GM18502 (cell line): ENCODE measurements at regions not wholly inside any gene's neighbourhood (a gene's known extent, or its start where the extent isn't known, plus 50 kb on each side); places are given as distances from the start of the nearest gene placed in this dataset.

Experiments used
- ATAC-seq: cut with Tn5 transposase; IDR thresholded peaks from one replicate; pipeline ENCODE4 v1.9.1; 2021; ENCODE audit warnings: mild to moderate bottlenecking; ENCODE audit not compliant: unreplicated experiment, poor library complexity

DNA sequence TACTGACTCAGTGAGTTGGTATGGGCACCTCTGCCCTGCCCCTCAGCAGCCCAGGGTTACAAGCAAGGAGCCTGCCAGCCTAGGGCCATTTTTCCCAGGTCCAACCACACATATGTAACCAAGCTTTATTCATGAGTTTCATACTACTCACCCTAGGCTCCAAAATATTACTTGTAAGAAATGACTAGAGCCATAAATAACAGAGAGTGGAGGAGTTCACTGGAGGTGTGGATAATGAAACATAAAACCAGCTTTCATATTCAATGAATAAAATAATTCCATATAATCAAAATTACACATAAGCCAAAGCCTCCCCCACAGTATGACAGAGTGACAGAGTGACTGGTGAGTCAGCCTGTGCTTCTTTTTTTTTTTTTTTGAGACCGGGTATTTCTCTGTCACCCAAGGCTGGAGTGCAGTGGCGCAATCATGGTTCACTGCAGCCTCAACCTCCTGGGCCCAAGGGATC lies 229.8 kb upstream of the SASH1 start:
- ATAC-seq: no peak

DNA sequence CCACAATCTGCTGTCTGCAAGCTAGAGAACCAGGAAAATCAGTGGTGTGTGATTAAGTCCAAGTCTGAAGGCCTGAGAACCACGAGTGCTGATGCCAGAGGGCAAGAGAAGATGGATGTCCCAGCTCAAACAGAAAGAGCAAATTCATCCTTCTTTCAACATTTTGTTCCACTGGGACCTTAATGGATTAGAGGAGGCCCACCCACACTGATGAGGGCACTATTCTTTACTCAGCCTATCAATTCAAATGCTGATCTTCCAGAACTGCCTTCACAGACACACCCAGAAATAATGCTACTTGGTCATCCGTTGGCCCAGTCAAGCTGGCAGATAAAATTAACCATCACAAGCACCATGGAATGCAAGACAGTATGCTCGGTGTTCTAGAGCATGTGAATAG lies 226.6 kb upstream of the SASH1 start:
- ATAC-seq: no peak

DNA sequence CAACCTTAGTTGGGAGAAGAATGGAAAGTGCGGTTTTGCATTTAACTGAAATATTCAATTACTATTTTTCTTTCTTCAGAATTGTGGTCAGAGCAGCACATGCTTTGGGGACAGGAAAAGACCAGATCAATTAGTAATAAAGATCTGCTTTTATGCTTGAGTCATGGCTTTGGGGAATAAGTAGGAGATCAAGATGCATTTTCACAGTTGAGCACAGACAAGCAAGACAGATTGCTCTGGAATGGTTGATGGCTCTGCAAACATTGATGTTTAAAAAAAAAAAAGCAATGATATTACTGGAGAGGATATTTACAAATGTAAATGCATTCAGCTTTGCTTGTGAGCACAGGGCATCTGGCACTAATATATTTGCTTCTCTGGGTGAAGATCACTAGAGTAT lies 224.4 kb upstream of the SASH1 start:
- ATAC-seq: no peak

DNA sequence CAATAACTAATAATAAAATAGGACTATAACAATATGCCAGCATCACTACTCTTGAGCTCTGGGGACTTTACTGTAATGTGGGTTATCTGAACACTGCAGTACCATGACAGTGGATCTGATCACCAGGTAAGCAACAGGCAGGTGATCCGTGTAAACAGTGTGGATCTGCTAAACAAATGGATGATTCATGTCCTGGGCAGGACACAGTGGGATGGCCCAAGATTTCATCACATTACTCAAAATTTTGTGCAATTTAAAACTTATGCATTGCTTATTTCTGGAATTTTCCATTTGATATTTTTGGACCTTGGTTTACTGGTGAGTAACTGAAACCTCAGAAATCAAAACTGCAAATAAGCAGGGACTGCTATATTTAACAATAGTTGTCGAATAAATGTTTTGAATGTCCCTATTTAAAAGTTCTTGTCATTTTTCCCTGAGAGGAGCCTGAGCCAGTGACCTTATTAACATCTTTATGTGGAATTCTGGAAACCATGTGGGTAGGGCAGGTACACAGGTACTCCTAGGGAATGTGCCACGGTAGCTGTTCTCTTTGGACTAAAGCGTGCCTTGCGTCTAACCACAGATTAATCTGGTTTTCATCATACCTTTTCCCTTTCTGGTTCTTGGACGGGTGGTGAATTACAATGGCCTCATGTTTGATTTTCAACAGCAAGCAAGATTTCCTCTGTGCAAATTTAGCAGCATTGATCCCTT lies 214.5 kb upstream of the SASH1 start:
- no peak for ATAC-seq

DNA sequence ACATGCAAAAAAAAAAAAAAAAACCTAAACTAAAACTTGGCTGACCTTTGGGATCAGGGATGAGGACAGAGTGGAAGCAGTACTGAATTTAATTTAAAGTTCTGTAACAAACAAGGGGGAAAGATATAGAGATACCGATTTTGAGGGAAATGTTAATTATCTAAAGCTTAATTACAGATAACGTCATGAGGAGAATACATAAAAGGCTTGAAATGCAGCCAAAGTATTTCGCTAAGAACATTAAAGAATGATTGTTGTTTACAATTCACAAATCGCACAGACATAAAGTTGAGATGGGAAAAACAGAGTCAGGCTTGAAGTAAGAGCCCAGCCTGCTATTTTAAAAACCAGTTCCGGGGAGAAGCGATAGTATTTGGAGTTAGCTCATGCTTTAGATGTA lies 208.0 kb upstream of the SASH1 start:
- ATAC-seq: no peak

DNA sequence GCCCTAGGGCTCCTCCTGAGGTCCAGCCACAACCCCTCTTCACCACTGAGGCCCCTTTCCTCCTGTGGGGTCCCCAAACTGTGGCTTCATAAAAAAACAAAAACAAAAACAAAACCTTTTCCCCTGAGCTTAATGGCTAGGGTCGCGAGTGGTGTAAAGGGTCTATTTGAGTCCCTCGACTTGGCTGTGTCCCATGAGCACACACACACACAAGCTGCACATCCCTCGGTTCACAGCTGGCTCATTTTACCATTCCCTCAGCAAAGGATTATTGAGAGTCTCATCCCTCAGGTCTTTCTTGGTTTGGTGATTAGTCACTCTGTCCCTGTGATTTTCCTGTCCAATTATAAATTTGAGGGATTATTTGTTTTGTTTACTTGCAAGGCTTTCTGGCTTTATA lies 206.1 kb upstream of the SASH1 start:
- no peak for ATAC-seq

DNA sequence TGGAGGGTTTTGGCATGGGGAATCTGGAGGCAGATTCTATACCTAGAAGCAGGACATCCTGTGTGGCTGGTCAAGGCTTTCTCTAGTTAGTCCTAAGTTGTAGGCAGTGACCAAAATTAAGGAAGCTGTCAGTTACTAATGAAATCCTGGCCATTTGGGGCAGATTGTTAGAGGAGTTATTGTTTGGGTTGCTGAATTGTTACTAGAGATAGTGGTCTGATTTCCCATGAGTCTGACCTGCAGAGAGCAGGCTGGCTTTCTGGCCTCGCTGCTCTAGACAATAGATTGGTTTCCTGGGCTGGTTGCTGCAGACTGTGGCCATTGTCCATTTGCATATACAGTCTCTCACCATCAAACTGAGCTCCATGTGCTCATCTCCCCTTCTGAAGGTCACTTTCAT lies 205.0 kb upstream of the SASH1 start:
- ATAC-seq: no peak

DNA sequence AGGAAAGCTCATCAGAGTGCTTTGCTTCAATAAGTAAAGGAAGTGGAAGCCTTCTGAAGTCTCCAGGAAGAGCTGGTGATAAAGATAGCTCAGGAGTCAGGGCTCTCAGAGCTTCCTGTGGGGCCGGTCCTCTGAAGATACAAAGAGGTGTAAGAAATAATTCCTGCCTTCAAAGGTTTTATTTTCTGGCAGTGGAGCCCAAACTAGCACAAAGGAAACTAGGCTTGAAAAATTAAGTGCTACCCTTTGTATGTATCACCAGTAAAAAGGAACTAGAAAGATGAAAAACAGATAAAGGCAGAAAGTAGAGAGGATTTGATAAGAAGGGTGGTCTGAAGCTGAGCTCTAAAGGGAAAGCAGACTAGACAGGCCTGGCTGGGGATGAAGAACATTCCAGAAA lies 204.1 kb upstream of the SASH1 start:
- no peak for ATAC-seq

DNA sequence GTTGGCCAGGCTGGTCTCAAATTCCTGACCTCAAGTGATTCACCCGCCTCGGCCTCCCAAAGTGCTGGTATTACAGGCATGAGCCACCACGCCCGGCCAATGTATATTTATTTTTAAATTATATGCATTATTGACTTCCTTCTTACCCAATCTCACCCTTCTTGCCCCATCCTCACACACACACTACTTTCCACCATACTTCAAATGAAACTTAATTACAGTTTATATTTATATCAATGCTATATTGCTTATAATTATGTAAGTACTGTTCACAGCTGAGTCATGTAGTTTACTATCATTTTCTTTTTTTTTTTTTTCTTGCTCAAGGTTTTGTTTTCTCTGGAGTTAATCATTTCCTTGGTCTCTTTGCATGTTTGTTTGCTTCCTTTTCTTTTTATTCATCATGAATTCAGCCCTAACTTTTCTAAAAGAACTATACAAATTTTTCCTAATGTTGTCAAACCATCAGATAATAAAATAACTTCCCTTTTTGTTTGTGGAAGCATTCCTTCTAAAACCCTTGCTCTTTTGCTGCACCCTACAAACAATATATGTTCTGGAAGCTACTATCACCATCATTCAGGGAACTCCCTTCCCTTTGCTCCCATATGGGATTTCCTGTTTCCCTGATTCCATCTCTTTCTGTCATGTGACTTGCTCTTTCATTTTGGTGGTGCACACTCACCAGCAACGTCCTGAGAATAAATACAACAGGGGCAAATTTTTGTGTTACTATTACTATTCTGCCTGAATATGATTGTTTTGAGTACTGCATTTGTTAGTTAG lies 201.7 kb upstream of the SASH1 start:
- no peak for ATAC-seq

DNA sequence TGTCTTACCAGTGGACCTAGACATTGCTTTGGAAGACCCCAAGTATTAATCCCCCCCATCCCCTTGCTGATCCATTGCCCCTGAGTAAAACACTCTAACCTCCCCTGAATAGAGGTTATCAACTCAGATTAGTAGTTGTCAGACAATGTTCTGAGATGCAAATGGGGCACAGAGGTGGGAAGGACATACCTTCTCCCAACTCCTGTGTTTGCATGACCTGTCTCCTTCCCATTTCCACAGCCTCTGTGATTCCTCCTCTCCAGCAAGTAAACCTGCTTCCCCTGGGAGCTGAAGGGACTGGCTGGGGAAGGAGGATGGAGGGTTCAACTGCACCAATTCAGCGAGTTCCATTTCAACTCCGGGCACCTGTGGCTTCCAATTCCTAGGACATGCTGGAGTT lies 199.8 kb upstream of the SASH1 start:
- ATAC-seq: no peak

DNA sequence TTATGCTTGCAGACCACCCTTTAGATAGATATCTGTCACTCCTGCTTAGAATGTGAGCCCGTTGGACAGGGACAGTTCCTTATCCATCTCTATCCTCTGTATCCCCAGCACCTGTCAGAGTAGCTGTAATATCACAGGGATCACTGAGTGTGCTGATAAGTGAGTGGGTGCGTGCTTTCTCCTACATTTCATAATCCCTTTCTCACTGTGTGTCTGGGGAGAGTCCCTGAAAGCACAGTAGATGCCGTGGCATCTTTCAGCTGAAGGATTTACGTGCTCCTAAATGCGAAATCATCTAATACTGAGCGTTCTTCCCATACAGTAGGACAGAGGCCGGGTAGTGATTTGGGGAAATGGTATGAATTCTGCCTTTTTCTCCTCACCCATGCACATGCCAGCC lies 198.9 kb upstream of the SASH1 start:
- ATAC-seq: no peak

DNA sequence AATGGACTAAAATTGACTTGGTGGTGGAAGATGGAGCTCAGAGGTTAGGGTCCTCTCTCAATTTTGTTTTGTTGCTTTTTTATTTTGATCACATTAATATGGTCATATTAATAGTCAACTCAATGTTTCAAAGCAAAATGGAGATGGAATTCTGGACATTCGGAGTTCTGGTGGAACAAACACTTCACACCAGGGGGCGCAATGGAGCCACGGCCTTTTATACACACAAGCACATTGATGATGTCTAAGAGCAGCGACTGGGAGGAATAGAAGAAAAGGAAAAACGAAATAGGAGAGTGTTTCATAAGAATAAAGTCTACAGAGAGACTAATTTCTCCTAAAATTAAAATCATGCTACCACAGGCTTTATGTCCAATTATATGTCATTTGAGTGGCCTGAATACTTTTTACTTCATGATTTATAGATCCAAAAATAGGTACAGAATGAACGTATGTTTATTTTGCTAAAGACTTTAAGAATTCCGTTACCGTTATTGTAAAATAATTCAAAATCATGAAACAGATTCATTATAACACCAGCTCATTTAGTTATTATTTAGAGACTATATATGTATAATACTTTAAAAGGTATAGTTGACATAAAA lies 197.6 kb upstream of the SASH1 start:
- peak; percentile 86 for ATAC-seq

DNA sequence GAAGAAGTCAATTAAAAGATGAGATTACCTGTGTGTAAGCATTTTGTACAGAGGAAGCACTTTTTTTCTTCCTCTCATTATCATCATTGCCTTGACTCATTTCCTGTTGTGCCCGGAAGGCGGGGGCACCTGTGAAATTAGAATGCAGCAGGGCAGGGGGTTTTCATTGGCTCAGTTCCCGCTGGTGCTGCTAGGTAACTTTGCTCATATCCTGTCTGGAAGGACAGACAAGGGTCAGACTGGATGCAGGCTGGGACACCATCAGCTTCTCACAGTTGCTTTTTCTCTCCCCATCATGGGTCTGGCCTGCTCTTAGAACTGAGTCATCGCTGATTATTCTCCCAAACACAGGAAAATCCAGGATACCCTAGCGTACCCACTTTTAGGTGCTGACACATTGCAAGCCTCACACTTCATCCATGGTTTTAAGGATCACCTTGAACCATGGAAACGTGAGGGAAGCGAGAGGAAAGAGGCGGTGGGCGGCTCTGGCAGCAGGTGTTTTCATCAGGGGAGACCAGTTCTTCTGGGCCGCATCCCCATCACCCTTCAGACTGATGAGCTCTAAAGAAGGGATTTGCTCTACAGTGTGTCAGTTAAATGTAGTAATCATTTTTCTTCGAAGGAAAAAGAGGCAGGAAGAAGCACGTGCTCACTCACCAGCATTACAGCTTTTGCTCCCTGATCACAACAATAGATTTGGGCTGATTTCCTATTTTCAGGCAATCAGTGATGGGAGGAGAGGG lies 195.7 kb upstream of the SASH1 start:
- ATAC-seq: no peak

DNA sequence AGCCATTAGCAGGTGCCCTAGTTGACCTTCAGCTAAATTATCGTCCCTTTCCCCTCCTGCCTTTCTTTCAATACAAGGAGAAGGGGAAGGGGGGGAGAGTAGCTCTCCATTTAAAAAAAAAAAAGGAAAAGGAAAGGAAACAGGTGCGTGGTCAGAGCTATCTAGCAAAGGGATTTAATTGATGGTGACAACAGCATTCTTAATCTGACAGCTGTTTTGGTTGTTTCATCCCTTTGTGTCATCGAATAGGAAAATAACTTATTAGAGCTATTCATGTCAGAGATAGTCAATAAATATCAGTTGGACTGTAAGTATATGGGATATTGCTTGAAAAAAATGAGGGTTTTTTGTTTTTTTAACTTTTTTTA lies 195.2 kb upstream of the SASH1 start:
- no peak for ATAC-seq

DNA sequence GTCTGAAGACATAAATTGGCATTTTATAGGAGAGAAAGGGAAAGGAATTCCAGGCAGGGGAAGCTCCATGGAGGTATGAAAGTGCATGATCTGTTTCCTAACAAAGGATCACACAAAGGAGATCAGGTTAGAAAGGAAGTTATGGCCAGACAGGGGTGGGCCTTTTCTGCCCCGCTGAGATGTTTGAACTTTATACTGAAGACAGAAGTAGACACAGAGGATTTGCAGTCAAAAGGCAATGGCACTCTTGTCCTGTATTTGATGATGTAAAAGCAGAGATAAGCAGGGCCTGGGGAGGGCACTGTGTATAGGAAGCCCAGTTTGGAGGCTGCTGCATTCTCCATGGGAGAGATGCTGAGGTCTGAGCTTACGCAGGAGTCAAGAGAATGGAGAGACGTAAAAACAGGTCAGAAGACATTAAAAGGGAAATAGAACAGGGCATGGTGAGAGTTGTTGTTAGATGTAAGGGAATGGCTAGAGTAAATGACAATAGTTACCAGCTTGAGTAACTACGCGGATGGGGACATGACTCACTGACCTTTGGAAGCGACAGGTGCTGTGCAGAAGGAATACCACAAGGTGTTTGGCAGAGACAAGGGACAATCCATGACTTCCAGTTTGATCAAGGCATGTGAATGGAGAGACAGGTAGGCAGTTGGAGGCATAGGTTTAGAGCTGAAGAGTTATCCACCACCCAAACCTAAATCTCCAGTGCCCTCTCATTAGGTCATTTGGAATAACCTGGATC lies 190.6 kb upstream of the SASH1 start:
- ATAC-seq: no peak

DNA sequence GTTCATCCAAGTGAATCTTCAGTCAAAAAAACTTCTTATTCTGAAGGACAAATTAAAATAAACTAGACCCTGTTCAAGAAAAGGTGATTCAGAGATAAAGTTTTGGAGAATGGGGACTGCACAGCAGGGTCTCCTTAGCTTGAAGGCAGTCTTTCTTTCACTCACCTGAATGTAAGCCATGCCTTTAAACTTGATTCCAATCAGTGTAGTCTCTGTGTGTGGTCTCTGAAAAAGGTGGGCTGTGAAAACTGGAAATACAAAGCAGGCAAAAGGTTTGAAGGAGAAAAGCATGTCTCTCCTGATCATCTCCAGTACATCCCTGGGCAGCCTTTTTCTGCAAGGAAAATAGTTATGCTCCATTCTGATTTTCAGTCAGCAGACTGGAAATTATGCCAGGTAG lies 188.0 kb upstream of the SASH1 start:
- no peak for ATAC-seq

DNA sequence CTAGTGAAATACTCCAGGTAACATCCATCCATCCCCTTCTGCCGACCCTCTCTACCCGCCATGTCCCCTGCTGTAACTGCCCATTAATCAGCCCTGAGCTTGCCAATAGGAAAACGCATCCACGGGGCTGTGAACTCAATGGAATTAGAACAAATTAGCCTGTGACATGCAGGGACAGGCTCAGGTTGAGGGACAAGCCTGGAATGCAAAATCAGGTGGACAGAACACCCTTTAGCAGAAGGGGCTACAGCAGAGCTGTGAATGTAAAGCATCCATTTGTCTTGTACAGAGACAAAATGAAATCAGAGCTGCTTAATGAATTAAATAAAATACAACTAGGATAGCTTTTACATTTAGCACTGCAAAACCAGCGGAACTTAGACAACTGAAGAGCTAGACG lies 187.3 kb upstream of the SASH1 start:
- ATAC-seq: no peak

DNA sequence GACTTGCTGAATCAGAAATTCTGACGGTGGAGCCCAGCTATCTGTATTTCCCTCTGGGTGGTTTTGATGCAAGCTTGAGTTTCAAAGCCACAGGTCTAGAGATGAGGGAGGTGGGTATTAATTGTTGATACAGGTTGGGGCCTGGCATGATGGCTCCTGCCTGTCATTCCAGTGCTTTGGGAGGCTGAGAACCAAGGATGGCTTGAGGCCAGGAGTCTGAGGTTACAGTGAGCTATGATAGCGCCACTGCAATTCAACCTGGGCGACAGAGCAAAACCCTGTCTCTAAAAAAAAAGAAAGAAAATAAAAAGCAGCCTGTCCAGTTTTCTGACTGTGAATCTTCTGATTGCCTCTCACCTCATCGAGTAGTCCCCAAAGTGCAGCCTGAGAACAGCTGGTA lies 184.8 kb upstream of the SASH1 start:
- no peak for ATAC-seq

DNA sequence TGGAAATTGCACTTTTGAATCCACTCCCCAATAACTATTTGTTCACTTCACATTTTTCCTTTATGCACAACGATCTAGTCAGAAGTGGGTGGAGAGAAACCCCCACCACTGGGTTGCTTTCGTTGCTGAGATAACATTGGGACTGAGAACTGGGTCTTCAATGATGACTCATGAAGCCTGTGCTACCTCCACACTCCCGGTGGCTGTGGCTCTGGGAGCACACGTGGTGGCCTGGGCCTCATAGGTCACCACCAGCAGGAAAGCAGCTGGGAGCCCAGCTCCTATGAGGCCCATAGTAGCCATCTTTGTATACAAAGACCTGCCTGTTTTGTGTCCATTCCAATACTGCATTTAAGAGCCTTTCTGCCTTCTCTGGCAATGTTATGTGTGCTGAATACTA lies 178.0 kb upstream of the SASH1 start:
- no peak for ATAC-seq

DNA sequence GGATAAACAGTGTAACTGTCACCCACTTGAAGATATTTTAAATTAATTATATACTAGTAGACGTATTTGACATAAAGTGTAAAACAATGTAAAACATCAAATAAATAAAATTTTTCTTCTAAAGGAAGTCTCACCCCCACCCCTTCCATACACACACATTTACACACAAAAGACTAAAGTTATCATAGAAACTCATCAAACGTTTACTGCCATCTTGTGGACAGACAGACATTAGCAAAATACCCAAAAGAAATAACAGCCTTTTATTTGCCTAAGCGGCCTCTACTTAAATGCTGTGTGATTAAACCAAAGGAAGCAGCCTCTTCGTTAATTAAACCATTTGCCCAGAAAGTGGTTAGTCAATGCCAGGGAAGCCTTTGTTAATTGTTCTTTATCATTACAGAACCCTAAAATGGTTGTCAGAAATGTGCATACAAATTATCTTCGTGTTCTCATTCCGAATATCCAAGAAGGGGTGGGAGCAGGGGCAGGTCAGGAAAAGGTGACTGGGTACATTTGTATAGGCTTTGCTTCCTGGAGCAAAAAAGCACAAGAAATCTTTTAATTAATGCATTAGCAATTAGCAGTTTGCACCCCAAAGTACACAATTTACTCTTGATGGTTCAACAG lies 176.2 kb upstream of the SASH1 start:
- ATAC-seq: peak; percentile 67
